ENCODE measurements at regions not wholly inside any gene's neighbourhood (a gene's known extent, or its start where the extent isn't known, plus 50 kb on each side); places are given as distances from the start of the nearest gene placed in this dataset. TPM values are rescaled to one million over a fixed set of nuclear protein-coding genes. Genes with fewer than 3 reads are reported as not detected.

GRCh38 chrX:124280294-124280902 lies 52.1 kb upstream of the TEX13D start:
- H3K4me3 Mint-ChIP-seq, result no peak overlapping the region
- no peak overlapping the region for H3K27ac ChIP-seq

DNA sequence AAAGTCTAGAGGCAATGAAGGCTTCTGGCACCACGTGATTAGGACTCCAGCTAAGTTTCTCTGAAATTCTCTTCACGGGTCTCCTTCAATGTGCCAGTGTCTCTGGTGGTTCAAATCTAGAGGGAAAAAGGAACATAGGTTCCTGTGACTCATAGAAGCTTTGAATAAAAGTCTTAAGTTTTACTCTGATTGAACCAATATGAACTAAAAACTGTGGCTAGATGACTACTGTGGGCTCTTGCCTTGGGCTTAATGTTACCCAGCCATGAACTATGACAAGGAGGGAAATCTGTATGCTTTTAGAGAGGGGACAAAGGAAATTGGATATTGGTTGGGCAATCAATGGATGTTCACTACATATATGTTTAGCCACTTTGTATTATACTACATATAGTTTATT lies 49.9 kb upstream of the TEX13D start:
- no peak overlapping the region for H3K27ac Mint-ChIP-seq
- H3K27me3 Mint-ChIP-seq (ENCODE audit: insufficient read depth, low read depth), result peaks cover 2% of the 10 kb centered on the region
- Histone ChIP-seq H3K27ac (no peak overlapping the region), H3K27me3 (no peaks in the 10 kb centered on the region), H3K79me2 (ENCODE audit: low read depth) (no peaks in the 10 kb centered on the region), H3K4me2 (no peak overlapping the region), H2AFZ (replicated peaks) (no peak overlapping the region), H3F3A (ENCODE audit: low read depth) (no peaks in the 10 kb centered on the region), H3K4me1 (no peaks in the 10 kb centered on the region), H3K36me3 (no peaks in the 10 kb centered on the region), H4K20me1 (ENCODE audit: low read depth) (no peaks in the 10 kb centered on the region), H3K9me3 (ENCODE audit: low read depth) (peaks cover 4% of the 10 kb centered on the region), H3K9ac (no peak overlapping the region), H3K4me3 (no peak overlapping the region)
- no peaks in the 10 kb centered on the region for H3K9me3 Mint-ChIP-seq
- peaks cover 3% of the 10 kb centered on the region for H3K4me1 Mint-ChIP-seq
- TF ChIP-seq EZH2 (IDR thresholded peaks at IDR 0.05), result no peak
- TF ChIP-seq, protein P1, sequence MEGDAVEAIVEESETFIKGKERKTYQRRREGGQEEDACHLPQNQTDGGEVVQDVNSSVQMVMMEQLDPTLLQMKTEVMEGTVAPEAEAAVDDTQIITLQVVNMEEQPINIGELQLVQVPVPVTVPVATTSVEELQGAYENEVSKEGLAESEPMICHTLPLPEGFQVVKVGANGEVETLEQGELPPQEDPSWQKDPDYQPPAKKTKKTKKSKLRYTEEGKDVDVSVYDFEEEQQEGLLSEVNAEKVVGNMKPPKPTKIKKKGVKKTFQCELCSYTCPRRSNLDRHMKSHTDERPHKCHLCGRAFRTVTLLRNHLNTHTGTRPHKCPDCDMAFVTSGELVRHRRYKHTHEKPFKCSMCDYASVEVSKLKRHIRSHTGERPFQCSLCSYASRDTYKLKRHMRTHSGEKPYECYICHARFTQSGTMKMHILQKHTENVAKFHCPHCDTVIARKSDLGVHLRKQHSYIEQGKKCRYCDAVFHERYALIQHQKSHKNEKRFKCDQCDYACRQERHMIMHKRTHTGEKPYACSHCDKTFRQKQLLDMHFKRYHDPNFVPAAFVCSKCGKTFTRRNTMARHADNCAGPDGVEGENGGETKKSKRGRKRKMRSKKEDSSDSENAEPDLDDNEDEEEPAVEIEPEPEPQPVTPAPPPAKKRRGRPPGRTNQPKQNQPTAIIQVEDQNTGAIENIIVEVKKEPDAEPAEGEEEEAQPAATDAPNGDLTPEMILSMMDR (IDR thresholded peaks at IDR 0.05), result no peak
- no peak for TF ChIP-seq EZH2phosphoT487 (IDR thresholded peaks at IDR 0.05)
- DNase-seq (ENCODE audit: low spot score), result no peak
- H3K36me3 Mint-ChIP-seq, result no peaks in the 10 kb centered on the region
- H3K4me3 Mint-ChIP-seq, result no peak overlapping the region

More at GRCh38 chrX:124280294-124280902, 52.1 kb upstream of the TEX13D start:
- H3K4me1 Mint-ChIP-seq, result peaks cover 3% of the 10 kb centered on the region
- DNase-seq (ENCODE audit: low spot score), result no peak
- peaks cover 2% of the 10 kb centered on the region for H3K27me3 Mint-ChIP-seq (ENCODE audit: insufficient read depth, low read depth)
- H2AFZ ChIP-seq (replicated peaks), result no peak overlapping the region
- no peak for TF ChIP-seq EZH2phosphoT487 (IDR thresholded peaks at IDR 0.05)
- no peak for TF ChIP-seq EZH2 (IDR thresholded peaks at IDR 0.05)
- TF ChIP-seq, protein P1 (IDR thresholded peaks at IDR 0.05), result no peak
- no peak overlapping the region for H3K27ac Mint-ChIP-seq
- no peaks in the 10 kb centered on the region for H3K79me2 ChIP-seq (ENCODE audit: low read depth)
- H3K36me3 ChIP-seq, result no peaks in the 10 kb centered on the region
- H3K36me3 Mint-ChIP-seq, result no peaks in the 10 kb centered on the region
- H3K27me3 ChIP-seq, result no peaks in the 10 kb centered on the region
- H3K9me3 ChIP-seq (ENCODE audit: low read depth), result peaks cover 4% of the 10 kb centered on the region
- H3F3A ChIP-seq (ENCODE audit: low read depth), result no peaks in the 10 kb centered on the region
- no peaks in the 10 kb centered on the region for H3K9me3 Mint-ChIP-seq
- no peak overlapping the region for H3K4me2 ChIP-seq
- H3K9ac ChIP-seq, result no peak overlapping the region
- H3K4me1 ChIP-seq, result no peaks in the 10 kb centered on the region
- no peak overlapping the region for H3K4me3 ChIP-seq
- no peaks in the 10 kb centered on the region for H4K20me1 ChIP-seq (ENCODE audit: low read depth)

Small RNAs in the stretch of these regions (small RNA-seq; reads per million reads assigned to genes)
- not detected for gene RF00561
